HCT116 (cell line): ENCODE measurements at regions not wholly inside any gene's neighbourhood (a gene's known extent, or its start where the extent isn't known, plus 50 kb on each side); places are given as distances from the start of the nearest gene placed in this dataset.

ENCODE experiments used
- ATAC-seq: fragments of 200-7000 bp; cut with Tn5 transposase; 2 replicates; pipeline ENCODE4 v1.9.1; 2020; ENCODE audit warnings: mild to moderate bottlenecking, moderate library complexity
- BruUV-seq: library from RNA; stranded (reverse); fragments of 400-500 nt; replicated peaks from 2 replicates; lab custom pipeline; 2021; lab: Mats Ljungman, UMichigan
- CTCF ChIA-PET: fragments of 300-600 bp; sonication (Branson Sonifier 250); formaldehyde crosslinking; loops from one replicate; lab custom pipeline; 2021; ENCODE audit warnings: antibody characterized with exemption; lab: Charles Lee
- POLR2A ChIA-PET: fragments of 300-600, 350-600 bp; sonication (Branson Sonifier 250); formaldehyde crosslinking; loops from one replicate; lab custom pipeline; 2021; ENCODE audit warnings: antibody characterized with exemption; lab: Charles Lee
- RAD21 ChIA-PET, 2 experiments: fragments of 300-600 bp; sonication (Branson Sonifier 250); formaldehyde crosslinking; loops; one replicate each; lab custom pipeline; 2023; ENCODE audit warnings: low total read pairs in 2 of 2; ENCODE audit not compliant: uncharacterized antibody in 2 of 2, unreplicated experiment in 2 of 2, low non-redundant PET in 1 of 2; lab: Charles Lee
- DNase-seq: peaks from one replicate; pipeline ENCODE4 v3.0.0-alpha.2; 2010; ENCODE audit warnings: low read depth, low spot score
- H2AFZ ChIP-seq: fragments of 200-600 bp; shearing (Covaris generic), sonication (generic); 2 replicates; pipeline ENCODE4 v1.6.1; 2017; ENCODE audit warnings: low read depth, mixed run types, mixed read lengths, antibody characterized with exemption, low read length; ENCODE audit not compliant: poor library complexity, severe bottlenecking
- H3K27ac ChIP-seq: 2 replicates; pipeline ENCODE4 v1.5.1; 2012; ENCODE audit warnings: low read depth, low read length
- H3K27me3 ChIP-seq: fragments of 200-600 bp; sonication (generic); 2 replicates; pipeline ENCODE4 v1.6.1; 2016; ENCODE audit warnings: mixed run types, low read length, mixed read lengths; ENCODE audit not compliant: insufficient read depth
- H3K36me3 ChIP-seq, 2 experiments: fragments of 200-500 bp in 1 of 2; fragments of 200-600 bp in 1 of 2; sonication (Bioruptor generic) in 1 of 2; sonication (generic) in 1 of 2; 2 replicates each; pipeline versions ENCODE4 v1.5.1 to v1.6.1; 2014 to 2016; ENCODE audit warnings: low read length in 2 of 2, inconsistent platforms in 1 of 2, mixed read lengths in 1 of 2, mixed run types in 1 of 2; ENCODE audit not compliant: insufficient read depth in 2 of 2, control insufficient read depth in 1 of 2
- H3K4me1 ChIP-seq, 2 experiments: fragments of 200-600 bp in 1 of 2; sonication (generic) in 1 of 2; 2 replicates each; pipeline versions ENCODE4 v1.5.1 to v1.6.1; 2012 to 2017; ENCODE audit warnings: low read length in 2 of 2, inconsistent platforms in 1 of 2, mild to moderate bottlenecking in 1 of 2, mixed read lengths in 1 of 2, mixed run types in 1 of 2, moderate library complexity in 1 of 2; ENCODE audit not compliant: insufficient read depth in 2 of 2, control insufficient read depth in 1 of 2
- H3K4me2 ChIP-seq: fragments of 200-600 bp; sonication (generic); 2 replicates; pipeline ENCODE4 v1.6.1; 2017; ENCODE audit warnings: mixed run types, low read length, mixed read lengths
- H3K4me3 ChIP-seq, 2 experiments: fragments of 200-600 bp in 1 of 2; sonication (generic) in 1 of 2; replicated peaks in 1 of 2; 2 replicates each; pipeline ENCODE4 v1.5.1; 2011 to 2016; ENCODE audit warnings: low read length in 2 of 2, control low read depth in 1 of 2, low read depth in 1 of 2, mild to moderate bottlenecking in 1 of 2, mixed read lengths in 1 of 2, mixed run types in 1 of 2
- H3K79me2 ChIP-seq: fragments of 200-600 bp; sonication (generic); 2 replicates; pipeline ENCODE4 v1.6.1; 2017; ENCODE audit warnings: mild to moderate bottlenecking, mixed run types, low read length, moderate library complexity, mixed read lengths; ENCODE audit not compliant: insufficient read depth
- H3K9ac ChIP-seq: fragments of 200-600 bp; sonication (generic); 2 replicates; pipeline ENCODE4 v1.6.1; 2016; ENCODE audit warnings: low read length, mixed read lengths
- H3K9me2 ChIP-seq: fragments of 200-600 bp; sonication (generic), shearing (Covaris generic); 2 replicates; pipeline ENCODE4 v1.6.1; 2017; ENCODE audit warnings: mixed run types, mild to moderate bottlenecking, moderate library complexity; ENCODE audit not compliant: insufficient read depth
- H3K9me3 ChIP-seq, 2 experiments: fragments of 200-500 bp in 1 of 2; fragments of 200-600 bp in 1 of 2; sonication (Bioruptor generic) in 1 of 2; sonication (generic) in 1 of 2; 2 replicates each; pipeline ENCODE4 v1.6.1; 2014 to 2017; ENCODE audit warnings: low read length in 2 of 2, mixed read lengths in 2 of 2, inconsistent platforms in 1 of 2, low read depth in 1 of 2, mild to moderate bottlenecking in 1 of 2, mixed run types in 1 of 2, moderate library complexity in 1 of 2; ENCODE audit not compliant: control insufficient read depth in 1 of 2, insufficient read depth in 1 of 2
- H4K20me1 ChIP-seq: fragments of 200-600 bp; sonication (generic), shearing (Covaris generic); 2 replicates; pipeline ENCODE4 v1.6.1; 2017; ENCODE audit warnings: mixed run types, mild to moderate bottlenecking, moderate library complexity; ENCODE audit not compliant: insufficient read depth
- CEBPB ChIP-seq: IDR thresholded peaks from 2 replicates; pipeline ENCODE4 v1.6.1; 2012; ENCODE audit warnings: low read depth
- EGR1 ChIP-seq: IDR thresholded peaks from 2 replicates; pipeline ENCODE4 v1.6.1; 2012; ENCODE audit warnings: low read depth
- ELF1 ChIP-seq: IDR thresholded peaks from 2 replicates; pipeline ENCODE4 v1.6.1; 2012; ENCODE audit warnings: low read depth, borderline replicate concordance
- EZH2 ChIP-seq: fragments of 200-600 bp; sonication (generic); IDR thresholded peaks from 2 replicates; pipeline ENCODE4 v1.6.1; 2017; ENCODE audit warnings: antibody characterized with exemption, mixed run types
- EZH2phosphoT487 ChIP-seq: fragments of 200-600 bp; IDR thresholded peaks from 2 replicates; pipeline ENCODE4 v1.6.1; 2018; ENCODE audit warnings: antibody characterized with exemption, borderline replicate concordance
- FOSL1 ChIP-seq: IDR thresholded peaks from 2 replicates; pipeline ENCODE4 v1.6.1; 2012; ENCODE audit warnings: low read depth
- JUND ChIP-seq: IDR thresholded peaks from 2 replicates; pipeline ENCODE4 v1.6.1; 2012
- POLR2A ChIP-seq: IDR thresholded peaks from 2 replicates; pipeline ENCODE4 v1.7.0; 2011; ENCODE audit warnings: borderline replicate concordance; ENCODE audit not compliant: insufficient read depth, insufficient read length; ENCODE audit errors: extremely low read depth
- RAD21 ChIP-seq: IDR thresholded peaks from 2 replicates; pipeline ENCODE4 v1.6.1; 2012; ENCODE audit warnings: low read depth, mild to moderate bottlenecking
- SIN3A ChIP-seq: IDR thresholded peaks from 2 replicates; pipeline ENCODE4 v1.6.1; 2012; ENCODE audit warnings: low read depth
- SP1 ChIP-seq: IDR thresholded peaks from 2 replicates; pipeline ENCODE4 v1.6.1; 2012; ENCODE audit warnings: low read depth
- SRF ChIP-seq: IDR thresholded peaks from 2 replicates; pipeline ENCODE4 v1.6.1; 2012; ENCODE audit warnings: low read depth
- YY1 ChIP-seq: IDR thresholded peaks from 2 replicates; pipeline ENCODE4 v1.6.1; 2011; ENCODE audit warnings: low read length, low read depth, moderate library complexity, mild to moderate bottlenecking; ENCODE audit not compliant: insufficient replicate concordance; ENCODE audit errors: extremely low read depth
- ZFX ChIP-seq: fragments of 450-650 bp; IDR thresholded peaks from 2 replicates; pipeline ENCODE4 v1.6.1; 2017
- ZNF274 ChIP-seq: fragments of 200-500 bp; sonication (Bioruptor generic); IDR thresholded peaks from 2 replicates; pipeline ENCODE4 v1.6.1; 2014; ENCODE audit warnings: mild to moderate bottlenecking, low read depth, low read length, inconsistent platforms
- intact Hi-C: fragments of 100-400 bp; cut with micrococcal nuclease; formaldehyde crosslinking; loops from 2 replicates; pipeline ENCODE4 v1.10.0; 2022
- TF ChIP-seq, protein P1 (sequence below): IDR thresholded peaks from 2 replicates; pipeline ENCODE4 v1.6.1; 2012
- TF ChIP-seq, protein P2 (sequence below): IDR thresholded peaks from 2 replicates; pipeline ENCODE4 v1.6.1; 2012; ENCODE audit warnings: low read depth
- TF ChIP-seq, protein P3 (sequence below), 3 experiments: fragments of 200-600 bp in 1 of 3; sonication (generic) in 1 of 3; IDR thresholded peaks in 2 of 3; conservative IDR thresholded peaks in 1 of 3; 2 replicates each; pipeline ENCODE4 v1.5.1; 2012 to 2017; ENCODE audit warnings: low read depth in 2 of 3, low read length in 2 of 3, antibody characterized with exemption in 1 of 3, borderline replicate concordance in 1 of 3, control low read depth in 1 of 3, mild to moderate bottlenecking in 1 of 3, mixed read lengths in 1 of 3, mixed run types in 1 of 3, moderate library complexity in 1 of 3; ENCODE audit not compliant: insufficient read depth in 1 of 3
- TF ChIP-seq, protein P4 (sequence below): IDR thresholded peaks from 2 replicates; pipeline ENCODE4 v1.6.1; 2011; ENCODE audit warnings: mild to moderate bottlenecking, low read length, moderate library complexity; ENCODE audit not compliant: insufficient replicate concordance; ENCODE audit errors: extremely low read depth
- TF ChIP-seq, protein P5 (sequence below): IDR thresholded peaks from 2 replicates; pipeline ENCODE4 v1.6.1; 2012

DNA sequence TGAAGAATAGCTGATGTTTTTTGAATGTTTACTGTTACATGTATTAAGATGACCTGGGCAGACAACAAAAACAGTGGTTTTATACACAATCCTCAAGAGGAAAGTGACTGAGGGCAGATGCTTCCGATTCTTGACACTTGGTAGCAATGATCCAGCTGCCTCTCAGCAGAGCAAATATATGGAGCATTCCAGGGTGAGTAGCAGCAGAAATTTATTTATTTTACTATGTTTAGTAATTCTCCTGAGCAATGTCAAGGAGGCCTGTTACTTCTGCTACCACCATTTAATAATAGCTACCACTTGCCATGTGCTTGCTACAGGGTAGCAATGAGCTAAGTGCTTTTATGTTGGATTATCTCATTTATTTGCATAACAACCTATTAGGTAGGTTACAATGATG is 69.1 kb upstream of the NR3C1 start:
- no peaks in the 10 kb centered on the region for H4K20me1 ChIP-seq
- H3K27me3 ChIP-seq = no peaks in the 10 kb centered on the region
- no peaks in the 10 kb centered on the region for H3K9me3 ChIP-seq
- CTCF ChIA-PET = no interaction called here
- RAD21 ChIA-PET = no interaction called here
- no peak overlapping the region for H3K4me3 ChIP-seq
- no peak overlapping the region for H3K4me2 ChIP-seq
- H3K9ac ChIP-seq = no peak overlapping the region
- H3K27ac ChIP-seq = no peak overlapping the region
- intact Hi-C loops = no loop called here
- no peak overlapping the region for H2AFZ ChIP-seq
- H3K79me2 ChIP-seq = no peaks in the 10 kb centered on the region
- no TSS peak for BruUV-seq
- DNase-seq (no peak), ATAC-seq (no peak)
- no peaks in the 10 kb centered on the region for H3K36me3 ChIP-seq
- peaks cover 0 to 4% of the 10 kb centered on the region in 2 experiments; a peak in 1 of 4 replicates for H3K4me1 ChIP-seq
- TF ChIP-seq EZH2phosphoT487 = no peak
- TF ChIP-seq, protein P1, sequence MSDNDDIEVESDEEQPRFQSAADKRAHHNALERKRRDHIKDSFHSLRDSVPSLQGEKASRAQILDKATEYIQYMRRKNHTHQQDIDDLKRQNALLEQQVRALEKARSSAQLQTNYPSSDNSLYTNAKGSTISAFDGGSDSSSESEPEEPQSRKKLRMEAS = no peak
- TF ChIP-seq ZNF274 = no peak
- TF ChIP-seq, protein P2, sequence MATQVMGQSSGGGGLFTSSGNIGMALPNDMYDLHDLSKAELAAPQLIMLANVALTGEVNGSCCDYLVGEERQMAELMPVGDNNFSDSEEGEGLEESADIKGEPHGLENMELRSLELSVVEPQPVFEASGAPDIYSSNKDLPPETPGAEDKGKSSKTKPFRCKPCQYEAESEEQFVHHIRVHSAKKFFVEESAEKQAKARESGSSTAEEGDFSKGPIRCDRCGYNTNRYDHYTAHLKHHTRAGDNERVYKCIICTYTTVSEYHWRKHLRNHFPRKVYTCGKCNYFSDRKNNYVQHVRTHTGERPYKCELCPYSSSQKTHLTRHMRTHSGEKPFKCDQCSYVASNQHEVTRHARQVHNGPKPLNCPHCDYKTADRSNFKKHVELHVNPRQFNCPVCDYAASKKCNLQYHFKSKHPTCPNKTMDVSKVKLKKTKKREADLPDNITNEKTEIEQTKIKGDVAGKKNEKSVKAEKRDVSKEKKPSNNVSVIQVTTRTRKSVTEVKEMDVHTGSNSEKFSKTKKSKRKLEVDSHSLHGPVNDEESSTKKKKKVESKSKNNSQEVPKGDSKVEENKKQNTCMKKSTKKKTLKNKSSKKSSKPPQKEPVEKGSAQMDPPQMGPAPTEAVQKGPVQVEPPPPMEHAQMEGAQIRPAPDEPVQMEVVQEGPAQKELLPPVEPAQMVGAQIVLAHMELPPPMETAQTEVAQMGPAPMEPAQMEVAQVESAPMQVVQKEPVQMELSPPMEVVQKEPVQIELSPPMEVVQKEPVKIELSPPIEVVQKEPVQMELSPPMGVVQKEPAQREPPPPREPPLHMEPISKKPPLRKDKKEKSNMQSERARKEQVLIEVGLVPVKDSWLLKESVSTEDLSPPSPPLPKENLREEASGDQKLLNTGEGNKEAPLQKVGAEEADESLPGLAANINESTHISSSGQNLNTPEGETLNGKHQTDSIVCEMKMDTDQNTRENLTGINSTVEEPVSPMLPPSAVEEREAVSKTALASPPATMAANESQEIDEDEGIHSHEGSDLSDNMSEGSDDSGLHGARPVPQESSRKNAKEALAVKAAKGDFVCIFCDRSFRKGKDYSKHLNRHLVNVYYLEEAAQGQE = no peak
- TF ChIP-seq, protein P3, sequence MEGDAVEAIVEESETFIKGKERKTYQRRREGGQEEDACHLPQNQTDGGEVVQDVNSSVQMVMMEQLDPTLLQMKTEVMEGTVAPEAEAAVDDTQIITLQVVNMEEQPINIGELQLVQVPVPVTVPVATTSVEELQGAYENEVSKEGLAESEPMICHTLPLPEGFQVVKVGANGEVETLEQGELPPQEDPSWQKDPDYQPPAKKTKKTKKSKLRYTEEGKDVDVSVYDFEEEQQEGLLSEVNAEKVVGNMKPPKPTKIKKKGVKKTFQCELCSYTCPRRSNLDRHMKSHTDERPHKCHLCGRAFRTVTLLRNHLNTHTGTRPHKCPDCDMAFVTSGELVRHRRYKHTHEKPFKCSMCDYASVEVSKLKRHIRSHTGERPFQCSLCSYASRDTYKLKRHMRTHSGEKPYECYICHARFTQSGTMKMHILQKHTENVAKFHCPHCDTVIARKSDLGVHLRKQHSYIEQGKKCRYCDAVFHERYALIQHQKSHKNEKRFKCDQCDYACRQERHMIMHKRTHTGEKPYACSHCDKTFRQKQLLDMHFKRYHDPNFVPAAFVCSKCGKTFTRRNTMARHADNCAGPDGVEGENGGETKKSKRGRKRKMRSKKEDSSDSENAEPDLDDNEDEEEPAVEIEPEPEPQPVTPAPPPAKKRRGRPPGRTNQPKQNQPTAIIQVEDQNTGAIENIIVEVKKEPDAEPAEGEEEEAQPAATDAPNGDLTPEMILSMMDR (IDR thresholded peaks at IDR 0.05 in 2 of 3, conservative IDR thresholded peaks at IDR 0.05 in 1 of 3; ENCODE audit: borderline replicate concordance in 1 of 3, insufficient read depth in 1 of 3, low read depth in 2 of 3, low read length in 2 of 3) = no peak
- TF ChIP-seq FOSL1 = no peak
- no peak for TF ChIP-seq EZH2
- TF ChIP-seq POLR2A = no peak
- TF ChIP-seq SIN3A = no peak
- no peak for TF ChIP-seq RAD21
- TF ChIP-seq EGR1 = no peak
- TF ChIP-seq SP1 = no peak
- no peak for TF ChIP-seq CEBPB
- TF ChIP-seq YY1 = no peak
- TF ChIP-seq SRF = no peak
- TF ChIP-seq ELF1 = no peak
- TF ChIP-seq ZFX = no peak
- TF ChIP-seq, protein P4, sequence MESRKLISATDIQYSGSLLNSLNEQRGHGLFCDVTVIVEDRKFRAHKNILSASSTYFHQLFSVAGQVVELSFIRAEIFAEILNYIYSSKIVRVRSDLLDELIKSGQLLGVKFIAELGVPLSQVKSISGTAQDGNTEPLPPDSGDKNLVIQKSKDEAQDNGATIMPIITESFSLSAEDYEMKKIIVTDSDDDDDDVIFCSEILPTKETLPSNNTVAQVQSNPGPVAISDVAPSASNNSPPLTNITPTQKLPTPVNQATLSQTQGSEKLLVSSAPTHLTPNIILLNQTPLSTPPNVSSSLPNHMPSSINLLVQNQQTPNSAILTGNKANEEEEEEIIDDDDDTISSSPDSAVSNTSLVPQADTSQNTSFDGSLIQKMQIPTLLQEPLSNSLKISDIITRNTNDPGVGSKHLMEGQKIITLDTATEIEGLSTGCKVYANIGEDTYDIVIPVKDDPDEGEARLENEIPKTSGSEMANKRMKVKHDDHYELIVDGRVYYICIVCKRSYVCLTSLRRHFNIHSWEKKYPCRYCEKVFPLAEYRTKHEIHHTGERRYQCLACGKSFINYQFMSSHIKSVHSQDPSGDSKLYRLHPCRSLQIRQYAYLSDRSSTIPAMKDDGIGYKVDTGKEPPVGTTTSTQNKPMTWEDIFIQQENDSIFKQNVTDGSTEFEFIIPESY = no peak
- TF ChIP-seq, protein P5, sequence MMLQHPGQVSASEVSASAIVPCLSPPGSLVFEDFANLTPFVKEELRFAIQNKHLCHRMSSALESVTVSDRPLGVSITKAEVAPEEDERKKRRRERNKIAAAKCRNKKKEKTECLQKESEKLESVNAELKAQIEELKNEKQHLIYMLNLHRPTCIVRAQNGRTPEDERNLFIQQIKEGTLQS = no peak
- TF ChIP-seq JUND = no peak
- H3K9me2 ChIP-seq = no peaks in the 10 kb centered on the region
- POLR2A ChIA-PET = no interaction called here
